Nephron progenitor cell (in vitro differentiated cells): ENCODE measurements at regions not wholly inside any gene's neighbourhood (a gene's known extent, or its start where the extent isn't known, plus 50 kb on each side); places are given as distances from the start of the nearest gene placed in this dataset.
"Not testable (repeated sequence)": the region's sequence is repeated elsewhere in the genome, so short reads cannot be mapped to it uniquely, and the experiment has no call there.

Source experiments
- DNase-seq: peaks from one replicate; pipeline ENCODE4 v3.0.0; 2021
- H3K27ac Mint-ChIP-seq: 2 replicates; pipeline ENCODE4 v1.8.0; 2021; ENCODE audit warnings: mild to moderate bottlenecking, moderate library complexity, mixed read lengths
- H3K27me3 Mint-ChIP-seq: 2 replicates; pipeline ENCODE4 v1.8.0; 2021; ENCODE audit warnings: mild to moderate bottlenecking, low read depth, mixed read lengths; ENCODE audit not compliant: poor library complexity
- H3K36me3 Mint-ChIP-seq: 2 replicates; pipeline ENCODE4 v1.8.0; 2021; ENCODE audit warnings: low read depth, mixed read lengths
- H3K4me1 Mint-ChIP-seq: 2 replicates; pipeline ENCODE4 v1.8.0; 2021; ENCODE audit warnings: mixed read lengths
- H3K4me3 Mint-ChIP-seq: 2 replicates; pipeline ENCODE4 v1.8.0; 2021; ENCODE audit warnings: mild to moderate bottlenecking, moderate library complexity, mixed read lengths
- H3K9me3 Mint-ChIP-seq: 2 replicates; pipeline ENCODE4 v1.8.0; 2021; ENCODE audit warnings: mild to moderate bottlenecking, moderate library complexity, mixed read lengths
- TF ChIP-seq, protein P1 (sequence below): fragments of 200-600 bp; sonication (generic); IDR thresholded peaks from 2 replicates; pipeline ENCODE4 v1.5.0; 2021; ENCODE audit warnings: antibody characterized with exemption

DNA sequence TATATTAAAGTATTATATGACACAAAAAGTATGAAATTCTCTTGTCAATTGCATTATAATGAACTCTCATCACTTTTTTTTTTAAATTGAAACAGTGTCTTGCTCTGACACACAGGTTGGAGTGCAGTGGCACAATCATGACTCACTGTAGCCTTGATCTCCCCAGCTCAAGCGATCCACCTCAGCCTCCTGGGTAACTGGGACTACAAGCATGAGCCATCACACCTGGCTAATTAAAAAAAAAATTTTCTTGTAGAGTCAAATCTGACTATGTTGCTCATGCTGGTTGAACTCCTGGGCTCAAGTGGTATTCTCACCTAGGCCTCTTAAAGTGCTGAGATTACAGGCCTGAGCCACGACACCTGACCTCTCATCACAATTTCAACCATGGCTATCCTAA lies 259.3 kb downstream of the S1PR1 start:
- TF ChIP-seq, protein P1, sequence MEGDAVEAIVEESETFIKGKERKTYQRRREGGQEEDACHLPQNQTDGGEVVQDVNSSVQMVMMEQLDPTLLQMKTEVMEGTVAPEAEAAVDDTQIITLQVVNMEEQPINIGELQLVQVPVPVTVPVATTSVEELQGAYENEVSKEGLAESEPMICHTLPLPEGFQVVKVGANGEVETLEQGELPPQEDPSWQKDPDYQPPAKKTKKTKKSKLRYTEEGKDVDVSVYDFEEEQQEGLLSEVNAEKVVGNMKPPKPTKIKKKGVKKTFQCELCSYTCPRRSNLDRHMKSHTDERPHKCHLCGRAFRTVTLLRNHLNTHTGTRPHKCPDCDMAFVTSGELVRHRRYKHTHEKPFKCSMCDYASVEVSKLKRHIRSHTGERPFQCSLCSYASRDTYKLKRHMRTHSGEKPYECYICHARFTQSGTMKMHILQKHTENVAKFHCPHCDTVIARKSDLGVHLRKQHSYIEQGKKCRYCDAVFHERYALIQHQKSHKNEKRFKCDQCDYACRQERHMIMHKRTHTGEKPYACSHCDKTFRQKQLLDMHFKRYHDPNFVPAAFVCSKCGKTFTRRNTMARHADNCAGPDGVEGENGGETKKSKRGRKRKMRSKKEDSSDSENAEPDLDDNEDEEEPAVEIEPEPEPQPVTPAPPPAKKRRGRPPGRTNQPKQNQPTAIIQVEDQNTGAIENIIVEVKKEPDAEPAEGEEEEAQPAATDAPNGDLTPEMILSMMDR: no peak

DNA sequence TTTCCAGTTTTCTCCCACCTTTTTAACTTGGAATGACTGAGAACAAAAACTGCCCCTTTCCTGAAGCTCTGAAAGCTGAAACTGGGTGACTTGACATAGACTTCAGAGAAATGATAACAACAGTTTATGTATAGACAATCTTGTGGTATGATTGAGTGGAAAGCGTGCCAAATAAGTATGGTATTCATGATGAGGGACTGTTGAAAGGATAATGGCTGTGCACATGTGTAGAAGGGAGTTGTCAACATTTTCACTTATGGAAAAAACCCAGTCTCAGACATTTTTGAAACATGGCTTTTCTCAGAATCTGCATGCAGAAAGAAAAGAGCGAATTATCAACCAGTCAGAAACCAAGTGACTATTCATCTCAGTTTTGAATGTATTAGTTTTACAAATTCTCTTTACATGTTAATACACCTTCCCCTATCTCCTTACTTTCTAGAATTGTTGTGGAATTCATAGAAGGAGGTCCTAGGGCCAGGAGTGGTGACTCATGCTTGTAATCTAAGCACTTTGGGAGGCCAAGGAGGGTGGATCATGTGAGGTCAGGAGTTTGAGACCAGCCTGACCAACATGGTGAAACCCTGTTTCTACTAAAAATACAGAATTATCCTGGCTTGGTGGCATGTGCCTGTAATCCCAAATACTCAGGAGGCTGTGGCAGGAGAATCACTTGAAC lies 261.2 kb downstream of the S1PR1 start:
- no peaks in the 10 kb centered on the region for H3K9me3 Mint-ChIP-seq
- no peaks in the 10 kb centered on the region for H3K27me3 Mint-ChIP-seq
- TF ChIP-seq, protein P1: no peak
- DNase-seq: no peak
- H3K4me3 Mint-ChIP-seq: no peak overlapping the region
- H3K36me3 Mint-ChIP-seq: no peaks in the 10 kb centered on the region
- no peaks in the 10 kb centered on the region for H3K4me1 Mint-ChIP-seq
- no peak overlapping the region for H3K27ac Mint-ChIP-seq

More for the DNA sequence above, 259.3 kb downstream of the S1PR1 start:
- no peaks in the 10 kb centered on the region for H3K36me3 Mint-ChIP-seq
- no peaks in the 10 kb centered on the region for H3K27me3 Mint-ChIP-seq
- H3K4me3 Mint-ChIP-seq: no peak overlapping the region
- no peak overlapping the region for H3K27ac Mint-ChIP-seq
- H3K4me1 Mint-ChIP-seq: no peaks in the 10 kb centered on the region
- no peak for DNase-seq
- peaks cover 6% of the 10 kb centered on the region for H3K9me3 Mint-ChIP-seq

DNA sequence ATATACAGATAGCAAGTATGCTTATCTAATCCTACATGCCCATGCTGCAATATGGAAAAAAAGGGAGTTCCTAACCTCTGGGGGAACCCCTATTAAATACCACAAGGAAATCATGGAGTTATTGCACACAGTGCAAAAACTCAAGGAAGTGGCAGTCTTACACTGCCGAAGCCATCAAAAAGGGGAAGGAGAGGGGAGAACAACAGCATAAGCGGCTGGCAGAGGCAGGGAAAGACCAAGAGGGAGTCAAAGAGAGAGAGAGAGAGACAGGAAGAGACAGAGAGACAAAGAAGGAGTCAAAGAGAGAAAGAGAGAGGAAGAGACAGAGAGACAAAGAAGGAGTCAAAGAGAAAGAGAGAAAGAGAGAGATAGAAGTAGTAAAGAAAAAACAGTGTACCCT lies 267.3 kb downstream of the S1PR1 start:
- H3K4me3 Mint-ChIP-seq, H3K36me3 Mint-ChIP-seq, H3K4me1 Mint-ChIP-seq, H3K27ac Mint-ChIP-seq, DNase-seq, H3K27me3 Mint-ChIP-seq, H3K9me3 Mint-ChIP-seq: not testable (repeated sequence)

DNA sequence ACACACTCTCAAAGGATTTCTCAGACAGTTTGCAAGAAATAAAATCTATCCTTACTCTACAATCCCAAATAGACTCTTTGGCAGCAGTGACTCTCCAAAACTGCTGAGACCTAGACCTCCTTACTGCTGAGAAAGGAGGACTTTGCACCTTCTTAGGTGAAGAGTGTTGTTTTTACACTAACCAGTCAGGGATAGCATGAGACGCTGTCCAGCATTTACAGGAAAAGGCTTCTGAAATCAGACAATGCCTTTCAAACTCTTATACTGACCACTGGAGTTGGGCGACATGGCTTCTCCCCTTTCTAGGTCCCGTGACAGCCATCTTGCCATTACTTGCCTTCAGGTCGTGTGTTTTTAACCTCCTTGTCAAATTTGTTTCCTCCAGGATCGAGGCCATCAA lies 268.4 kb downstream of the S1PR1 start:
- H3K27ac Mint-ChIP-seq, DNase-seq, H3K4me1 Mint-ChIP-seq, H3K36me3 Mint-ChIP-seq, H3K9me3 Mint-ChIP-seq, H3K27me3 Mint-ChIP-seq, H3K4me3 Mint-ChIP-seq: not testable (repeated sequence)

DNA sequence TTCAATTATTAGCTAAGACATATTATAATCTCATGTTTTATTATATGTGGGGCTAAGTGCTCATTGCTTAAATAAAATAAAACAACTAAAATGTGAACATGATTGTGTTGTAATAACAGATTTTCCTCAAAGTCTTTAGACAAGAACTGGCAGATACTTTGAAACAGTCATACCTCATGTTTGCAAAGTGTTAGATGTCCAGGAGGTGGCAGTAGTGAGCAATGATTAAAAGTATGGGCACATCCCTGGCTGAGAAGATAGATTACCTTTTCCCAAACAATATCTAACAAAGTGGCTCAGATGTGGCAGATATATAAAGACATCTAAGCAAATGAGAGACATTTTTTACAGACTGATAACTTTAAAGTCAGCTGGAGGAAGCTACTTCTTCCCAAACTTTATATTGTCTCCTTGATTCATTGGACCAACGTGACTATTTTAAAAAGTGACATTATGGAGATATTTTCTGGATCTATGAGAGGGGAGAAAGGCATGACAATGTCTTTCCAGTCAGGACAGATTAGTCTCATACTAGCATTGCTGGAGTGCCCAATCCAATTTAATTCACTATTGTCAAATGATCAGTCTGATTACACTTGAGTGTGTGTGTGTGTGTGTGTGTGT lies 269.8 kb downstream of the S1PR1 start:
- peak; percentile 35 for DNase-seq
- no peaks in the 10 kb centered on the region for H3K4me1 Mint-ChIP-seq
- H3K27ac Mint-ChIP-seq: no peak overlapping the region
- TF ChIP-seq, protein P1: peak; percentile 74
- H3K9me3 Mint-ChIP-seq: no peaks in the 10 kb centered on the region
- H3K27me3 Mint-ChIP-seq: no peaks in the 10 kb centered on the region
- H3K4me3 Mint-ChIP-seq: no peak overlapping the region
- H3K36me3 Mint-ChIP-seq: no peaks in the 10 kb centered on the region

DNA sequence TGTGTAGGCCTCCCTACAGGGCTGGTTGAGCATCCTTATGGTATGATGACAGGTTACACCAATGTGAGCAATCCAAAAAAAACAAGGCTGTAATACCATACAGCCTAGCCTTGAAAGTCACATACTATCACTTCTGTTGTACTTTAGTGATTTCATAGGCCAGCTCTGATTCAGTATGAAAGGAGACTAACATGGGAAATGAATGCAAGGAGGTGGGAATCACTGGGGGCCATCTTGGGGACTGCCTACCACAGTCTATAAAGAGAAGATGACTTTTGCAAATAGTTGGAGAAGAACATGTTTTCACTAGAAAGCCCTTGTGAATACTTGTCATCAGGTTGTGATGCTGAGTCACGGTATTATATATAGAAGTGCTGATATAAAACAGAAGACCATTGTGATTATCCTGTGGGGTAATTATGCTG lies 270.7 kb downstream of the S1PR1 start:
- DNase-seq: no peak
- Mint-ChIP-seq H3K9me3 (no peaks in the 10 kb centered on the region), H3K27ac (no peak overlapping the region), H3K27me3 (no peaks in the 10 kb centered on the region), H3K4me3 (no peak overlapping the region), H3K4me1 (no peaks in the 10 kb centered on the region), H3K36me3 (no peaks in the 10 kb centered on the region)
- TF ChIP-seq, protein P1: no peak

DNA sequence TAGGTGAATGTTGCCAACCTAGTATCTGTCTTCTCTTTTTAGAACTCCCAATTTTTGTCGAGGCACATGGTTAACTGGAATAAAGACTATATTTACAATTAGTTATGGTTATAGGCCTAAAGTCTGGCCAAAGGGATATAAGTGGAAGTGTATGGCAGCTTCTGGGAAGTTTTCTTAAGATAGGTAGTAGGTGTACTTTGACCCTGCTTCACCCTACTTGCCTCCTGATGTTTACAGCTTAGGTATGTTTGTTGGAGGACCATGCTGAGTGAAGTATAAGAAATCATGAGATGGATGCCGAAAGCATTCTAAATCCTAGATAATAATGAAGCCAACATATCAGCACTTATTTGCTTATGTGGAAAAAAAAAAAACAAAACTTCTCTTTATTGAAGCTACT lies 272.1 kb downstream of the S1PR1 start:
- no peaks in the 10 kb centered on the region for H3K36me3 Mint-ChIP-seq
- H3K9me3 Mint-ChIP-seq: no peaks in the 10 kb centered on the region
- no peak overlapping the region for H3K27ac Mint-ChIP-seq
- TF ChIP-seq, protein P1: no peak
- DNase-seq: no peak
- H3K4me1 Mint-ChIP-seq: no peaks in the 10 kb centered on the region
- H3K4me3 Mint-ChIP-seq: no peak overlapping the region
- H3K27me3 Mint-ChIP-seq: no peaks in the 10 kb centered on the region
